ENCODE measurements at regions not wholly inside any gene's neighbourhood (a gene's known extent, or its start where the extent isn't known, plus 50 kb on each side); places are given as distances from the start of the nearest gene placed in this dataset.

- Histone ChIP-seq H2AFZ (ENCODE audit: low read length) (no peak overlapping the region), H3K4me3 (ENCODE audit: low read depth, low read length, poor library complexity, severe bottlenecking) (no peak overlapping the region), H3K27me3 (ENCODE audit: insufficient read depth, low read length) (no peaks in the 10 kb centered on the region), H3K27ac (ENCODE audit: low read depth, low read length, poor library complexity, severe bottlenecking) (no peak overlapping the region), H3F3A (ENCODE audit: insufficient read depth, low read length) (no peaks in the 10 kb centered on the region), H3K4me2 (ENCODE audit: low read length) (no peak overlapping the region), H3K4me1 (ENCODE audit: insufficient read depth, low read length, severe bottlenecking) (peaks cover under 1% of the 10 kb centered on the region), H3K9me2 (ENCODE audit: low read depth, low read length) (no peaks in the 10 kb centered on the region), H3K9ac (ENCODE audit: low read length) (no peak overlapping the region), H3K36me3 (ENCODE audit: insufficient read depth, low read length) (no peaks in the 10 kb centered on the region), H4K20me1 (ENCODE audit: insufficient read depth, low read length) (no peaks in the 10 kb centered on the region), H3K9me3 (ENCODE audit: low read length) (no peaks in the 10 kb centered on the region), H3K79me2 (ENCODE audit: insufficient read depth, low read length) (no peaks in the 10 kb centered on the region)
- TF ChIP-seq CTCF (IDR thresholded peaks at IDR 0.05; ENCODE audit: low read length), result no peak
- TF ChIP-seq EZH2 (IDR thresholded peaks at IDR 0.05; ENCODE audit: borderline replicate concordance, low read length), result no peak
These were observed 261.5 kb downstream of the PARP8 start for GRCh38 chr5:50927953-50928352.

GRCh38 chr5:50929174-50929573, 262.7 kb downstream of the PARP8 start:
- no peak overlapping the region for H3K4me3 ChIP-seq (ENCODE audit: low read depth, low read length, poor library complexity, severe bottlenecking)
- H3K27me3 ChIP-seq (ENCODE audit: insufficient read depth, low read length), result no peaks in the 10 kb centered on the region
- no peaks in the 10 kb centered on the region for H3F3A ChIP-seq (ENCODE audit: insufficient read depth, low read length)
- H3K9me3 ChIP-seq (ENCODE audit: low read length), result no peaks in the 10 kb centered on the region
- TF ChIP-seq EZH2 (IDR thresholded peaks at IDR 0.05; ENCODE audit: borderline replicate concordance, low read length) (no peak), CTCF (IDR thresholded peaks at IDR 0.05; ENCODE audit: low read length) (no peak)
- no peaks in the 10 kb centered on the region for H4K20me1 ChIP-seq (ENCODE audit: insufficient read depth, low read length)
- H3K4me2 ChIP-seq (ENCODE audit: low read length), result no peak overlapping the region
- no peaks in the 10 kb centered on the region for H3K79me2 ChIP-seq (ENCODE audit: insufficient read depth, low read length)
- no peak overlapping the region for H3K27ac ChIP-seq (ENCODE audit: low read depth, low read length, poor library complexity, severe bottlenecking)
- no peaks in the 10 kb centered on the region for H3K36me3 ChIP-seq (ENCODE audit: insufficient read depth, low read length)
- no peak overlapping the region for H3K9ac ChIP-seq (ENCODE audit: low read length)
- no peak overlapping the region for H2AFZ ChIP-seq (ENCODE audit: low read length)
- H3K9me2 ChIP-seq (ENCODE audit: low read depth, low read length), result no peaks in the 10 kb centered on the region
- no peaks in the 10 kb centered on the region for H3K4me1 ChIP-seq (ENCODE audit: insufficient read depth, low read length, severe bottlenecking)

- Histone ChIP-seq H3K9me3 (ENCODE audit: low read length) (no peaks in the 10 kb centered on the region), H3K4me3 (ENCODE audit: low read depth, low read length, poor library complexity, severe bottlenecking) (no peak overlapping the region), H3K36me3 (ENCODE audit: insufficient read depth, low read length) (no peaks in the 10 kb centered on the region), H3K27me3 (ENCODE audit: insufficient read depth, low read length) (no peaks in the 10 kb centered on the region), H3K27ac (ENCODE audit: low read depth, low read length, poor library complexity, severe bottlenecking) (no peak overlapping the region), H2AFZ (ENCODE audit: low read length) (no peak overlapping the region), H3K9ac (ENCODE audit: low read length) (no peak overlapping the region), H3F3A (ENCODE audit: insufficient read depth, low read length) (no peaks in the 10 kb centered on the region), H3K4me1 (ENCODE audit: insufficient read depth, low read length, severe bottlenecking) (no peaks in the 10 kb centered on the region), H4K20me1 (ENCODE audit: insufficient read depth, low read length) (no peaks in the 10 kb centered on the region), H3K4me2 (ENCODE audit: low read length) (no peak overlapping the region), H3K79me2 (ENCODE audit: insufficient read depth, low read length) (no peaks in the 10 kb centered on the region), H3K9me2 (ENCODE audit: low read depth, low read length) (no peaks in the 10 kb centered on the region)
- TF ChIP-seq EZH2 (IDR thresholded peaks at IDR 0.05; ENCODE audit: borderline replicate concordance, low read length) (no peak), CTCF (IDR thresholded peaks at IDR 0.05; ENCODE audit: low read length) (no peak)
These were observed 267.9 kb downstream of the PARP8 start for GRCh38 chr5:50934343-50934742.
